OCI-LY3 (cell line): ENCODE measurements at regions not wholly inside any gene's neighbourhood (a gene's known extent, or its start where the extent isn't known, plus 50 kb on each side); places are given as distances from the start of the nearest gene placed in this dataset.

Experiments
- CTCF ChIP-seq: fragments of 200-600, 300-600 bp; sonication (generic); IDR thresholded peaks from 2 replicates; pipeline ENCODE4 v1.5.1; 2014; ENCODE audit warnings: antibody characterized with exemption, low read length, low read depth
- EZH2phosphoT487 ChIP-seq: fragments of 200-600 bp; shearing (Covaris generic); IDR thresholded peaks from 2 replicates; pipeline ENCODE4 v1.6.1; 2018; ENCODE audit warnings: antibody characterized with exemption, mixed run types, low read depth

- no peak for TF ChIP-seq CTCF
- TF ChIP-seq EZH2phosphoT487, result no peak
Measured at GRCh38 chr5:13331585-13331984, 612.9 kb downstream of the DNAH5 start.
